ENCODE measurements at regions not wholly inside any gene's neighbourhood (a gene's known extent, or its start where the extent isn't known, plus 50 kb on each side); places are given as distances from the start of the nearest gene placed in this dataset.

DNA sequence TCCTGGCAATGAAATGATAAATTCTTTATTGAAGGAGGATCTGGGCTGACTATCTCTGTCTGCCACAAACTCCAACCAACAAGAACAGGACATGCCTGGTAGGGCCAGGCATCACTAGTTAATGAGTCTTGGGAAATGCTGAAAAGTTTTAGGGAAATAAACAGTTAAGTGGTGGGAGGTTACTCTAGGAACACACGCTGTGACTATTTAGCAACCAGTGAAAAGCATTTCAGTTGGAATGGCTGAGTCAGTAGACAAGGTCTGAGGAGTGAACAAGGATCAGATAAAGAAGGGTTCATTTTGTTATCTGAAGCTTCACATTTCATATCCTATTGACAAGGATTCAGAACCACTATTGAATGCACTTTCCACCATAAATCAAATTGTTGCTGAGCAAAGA lies 394.9 kb upstream of the BOD1L1 start:
- dilution Hi-C loops (cut with MboI; ENCODE audit: extremely low pct_ligation_motif_present, low sequenced_read_pairs), result no loop called here
- Histone ChIP-seq H3K27me3 (ENCODE audit: control insufficient read depth, extremely low read depth, insufficient read depth, low read length) (no peaks in the 10 kb centered on the region), H4K20me1 (ENCODE audit: control insufficient read depth, extremely low read depth, insufficient read depth, low read length) (no peaks in the 10 kb centered on the region), H3K4me2 (ENCODE audit: control insufficient read depth, extremely low read depth, insufficient read depth, low read depth, low read length) (no peak overlapping the region), H3K4me1 (ENCODE audit: control insufficient read depth, extremely low read depth, insufficient read depth, low read length) (no peaks in the 10 kb centered on the region), H3K79me2 (ENCODE audit: control insufficient read depth, insufficient read depth, low read length) (no peaks in the 10 kb centered on the region), H3K9ac (ENCODE audit: control insufficient read depth, extremely low read depth, insufficient read depth, low read length) (no peak overlapping the region), H3K9me3 (ENCODE audit: control insufficient read depth, low read depth, low read length) (no peaks in the 10 kb centered on the region), H3K9me1 (ENCODE audit: control insufficient read depth, extremely low read depth, insufficient read depth, low read length) (no peaks in the 10 kb centered on the region), H2AFZ (ENCODE audit: control insufficient read depth, low read length) (no peak overlapping the region), H3K27ac (ENCODE audit: control insufficient read depth, insufficient read depth, low read length) (no peak overlapping the region), H3K4me3 (ENCODE audit: control insufficient read depth in 2 of 3, extremely low read depth in 1 of 3, insufficient read depth in 2 of 3, low read depth in 1 of 3, low read length in 3 of 3) (no peak overlapping the region), H3K36me3 (ENCODE audit: control insufficient read depth in 2 of 2, extremely low read depth in 1 of 2, insufficient read depth in 2 of 2, low read length in 2 of 2) (no peaks in the 10 kb centered on the region)
- no peak for FAIRE-seq
- no peak for TF ChIP-seq EZH2 (IDR thresholded peaks at IDR 0.05; ENCODE audit: low read length)
- TF ChIP-seq CTCF (optimal IDR thresholded peaks at IDR 0.05 in 1 of 3, IDR thresholded peaks at IDR 0.05 in 1 of 3, conservative IDR thresholded peaks at IDR 0.05 in 1 of 3; ENCODE audit: extremely low read depth in 1 of 3, insufficient read depth in 2 of 3, low read length in 3 of 3), result no peak
- DNase-seq (ENCODE audit: low read depth, low spot score), result no peak

DNA sequence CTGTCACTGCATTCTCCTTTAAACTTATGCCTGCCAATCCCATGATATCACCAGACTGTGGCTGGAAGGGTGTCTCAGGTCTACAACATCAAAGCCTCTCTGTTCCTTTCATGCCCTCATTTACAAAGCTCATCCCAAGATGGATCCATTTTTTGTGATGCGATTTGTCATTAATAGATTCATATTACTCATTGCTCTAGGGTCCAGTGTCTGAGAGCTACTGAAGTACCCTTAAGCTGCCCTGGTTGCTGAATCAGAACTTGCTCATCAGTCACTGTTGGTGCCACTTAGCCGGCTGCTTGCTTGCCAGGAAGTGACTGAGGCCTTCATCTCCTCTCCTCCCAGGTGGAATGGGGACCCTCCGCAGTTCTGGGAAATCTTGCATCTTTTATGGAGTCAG lies 395.5 kb upstream of the BOD1L1 start:
- dilution Hi-C loops (cut with MboI; ENCODE audit: extremely low pct_ligation_motif_present, low sequenced_read_pairs), result no loop called here
- FAIRE-seq (no peak), DNase-seq (ENCODE audit: low read depth, low spot score) (no peak)
- H3K79me2 ChIP-seq (ENCODE audit: control insufficient read depth, insufficient read depth, low read length), result no peaks in the 10 kb centered on the region
- TF ChIP-seq CTCF (optimal IDR thresholded peaks at IDR 0.05 in 1 of 3, IDR thresholded peaks at IDR 0.05 in 1 of 3, conservative IDR thresholded peaks at IDR 0.05 in 1 of 3; ENCODE audit: extremely low read depth in 1 of 3, insufficient read depth in 2 of 3, low read length in 3 of 3) (no peak), EZH2 (IDR thresholded peaks at IDR 0.05; ENCODE audit: low read length) (no peak)
- H3K9ac ChIP-seq (ENCODE audit: control insufficient read depth, extremely low read depth, insufficient read depth, low read length), result no peak overlapping the region
- no peaks in the 10 kb centered on the region for H3K9me3 ChIP-seq (ENCODE audit: control insufficient read depth, low read depth, low read length)
- no peaks in the 10 kb centered on the region for H3K9me1 ChIP-seq (ENCODE audit: control insufficient read depth, extremely low read depth, insufficient read depth, low read length)
- H3K4me2 ChIP-seq (ENCODE audit: control insufficient read depth, extremely low read depth, insufficient read depth, low read depth, low read length), result no peak overlapping the region
- no peaks in the 10 kb centered on the region for H3K4me1 ChIP-seq (ENCODE audit: control insufficient read depth, extremely low read depth, insufficient read depth, low read length)
- H3K27me3 ChIP-seq (ENCODE audit: control insufficient read depth, extremely low read depth, insufficient read depth, low read length), result no peaks in the 10 kb centered on the region
- H3K4me3 ChIP-seq (ENCODE audit: control insufficient read depth in 2 of 3, extremely low read depth in 1 of 3, insufficient read depth in 2 of 3, low read depth in 1 of 3, low read length in 3 of 3), result no peak overlapping the region
- H2AFZ ChIP-seq (ENCODE audit: control insufficient read depth, low read length), result no peak overlapping the region
- H3K27ac ChIP-seq (ENCODE audit: control insufficient read depth, insufficient read depth, low read length), result no peak overlapping the region
- no peaks in the 10 kb centered on the region for H4K20me1 ChIP-seq (ENCODE audit: control insufficient read depth, extremely low read depth, insufficient read depth, low read length)
- no peaks in the 10 kb centered on the region for H3K36me3 ChIP-seq (ENCODE audit: control insufficient read depth in 2 of 2, extremely low read depth in 1 of 2, insufficient read depth in 2 of 2, low read length in 2 of 2)
